A172 (cell line): ENCODE measurements at regions not wholly inside any gene's neighbourhood (a gene's known extent, or its start where the extent isn't known, plus 50 kb on each side); places are given as distances from the start of the nearest gene placed in this dataset.

ENCODE experiments used
- DNase-seq: peaks from one replicate; pipeline ENCODE4 v3.0.0-alpha.2; 2015; ENCODE audit warnings: low spot score

DNA sequence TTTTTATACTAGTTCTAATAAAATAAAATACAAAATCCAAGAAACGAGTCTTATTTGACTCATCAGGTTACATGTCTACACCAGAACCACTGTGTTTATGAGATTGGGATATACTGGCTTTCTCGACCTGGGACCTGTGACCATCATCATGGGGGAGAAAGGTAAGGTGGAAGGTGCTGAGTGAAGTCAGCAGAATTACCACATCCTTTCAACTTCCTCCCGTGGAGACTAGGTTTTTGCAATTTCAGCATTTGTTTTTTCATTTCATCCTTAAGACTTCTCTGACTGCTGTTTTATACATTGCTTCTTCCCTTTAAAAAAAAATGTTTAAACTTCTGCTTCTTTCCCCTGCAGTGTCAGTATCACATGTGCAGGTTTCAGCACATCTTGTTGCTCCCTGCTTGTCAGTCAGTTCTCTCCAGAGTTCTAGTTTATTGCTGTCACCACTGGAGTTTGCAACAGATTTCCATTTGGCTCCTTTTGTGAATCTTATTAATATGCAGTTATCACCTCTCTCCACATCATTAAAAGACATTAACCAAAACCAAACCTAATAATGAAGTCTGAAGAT, 60.4 kb upstream of the HAO2 start:
- DNase-seq = no peak

DNA sequence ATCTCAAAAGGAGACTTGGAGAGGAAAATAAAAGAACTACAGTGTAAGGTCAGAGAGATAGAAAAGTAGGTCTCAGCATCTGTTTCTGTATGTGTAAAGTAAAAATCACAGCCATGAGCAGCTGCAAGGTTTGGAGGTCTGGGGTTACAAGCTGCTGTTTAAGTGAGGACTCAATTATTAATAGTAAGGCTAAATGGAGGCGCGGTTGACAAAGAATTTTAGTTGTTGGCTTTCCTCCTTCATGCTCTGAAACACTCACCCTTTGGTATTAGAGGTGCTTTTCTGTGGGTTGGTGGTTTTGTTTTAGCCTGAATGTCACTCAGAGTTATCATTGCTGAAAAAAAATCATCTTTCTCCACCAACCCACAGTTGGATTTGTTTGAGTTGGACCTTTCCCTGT, 59.8 kb upstream of the HAO2 start:
- DNase-seq = no peak

DNA sequence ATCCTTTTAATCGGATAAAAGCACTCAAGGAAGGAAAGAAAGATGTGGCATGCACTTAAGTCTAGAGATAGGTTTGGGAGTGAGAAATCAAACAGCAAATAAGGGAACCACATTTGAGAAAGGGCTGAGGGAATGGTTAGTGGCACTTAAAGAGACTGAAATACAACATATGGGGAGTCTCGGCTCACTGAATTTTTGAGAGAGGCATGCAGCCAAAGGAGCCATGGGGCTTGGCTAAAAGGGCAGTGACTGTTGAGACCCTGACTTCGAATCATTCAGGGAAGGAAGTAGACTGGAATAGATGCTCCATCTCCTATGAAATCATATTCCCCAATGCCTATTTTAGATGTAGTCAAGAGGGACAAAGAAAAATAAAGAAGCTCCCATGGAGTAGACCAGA, 58.3 kb upstream of the HAO2 start:
- no peak for DNase-seq

DNA sequence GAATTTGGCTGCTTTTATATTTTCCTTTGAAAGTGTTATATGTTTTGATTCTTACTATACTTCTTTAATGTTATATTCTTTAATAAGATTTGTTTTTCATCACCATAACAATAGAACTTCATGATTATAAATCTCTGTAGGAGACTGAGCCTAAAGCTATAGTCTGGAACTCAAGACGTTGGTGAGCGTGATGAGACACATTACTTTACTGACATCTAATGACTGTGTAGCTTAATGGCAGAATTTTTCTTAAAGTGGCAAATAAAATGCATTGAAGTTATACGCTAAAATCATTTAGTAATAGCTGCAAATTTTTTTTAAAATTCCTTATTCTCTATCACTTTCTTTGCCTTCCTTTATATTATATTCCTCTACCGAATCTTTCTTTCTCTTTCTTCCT, 56.1 kb upstream of the HAO2 start:
- DNase-seq = no peak

- DNase-seq = no peak
These were observed 54.4 kb upstream of the HAO2 start for GRCh38 chr1:119314001-119314796.

GRCh38 chr1:119316870-119317416, 51.6 kb upstream of the HAO2 start:
- DNase-seq = no peak

DNA sequence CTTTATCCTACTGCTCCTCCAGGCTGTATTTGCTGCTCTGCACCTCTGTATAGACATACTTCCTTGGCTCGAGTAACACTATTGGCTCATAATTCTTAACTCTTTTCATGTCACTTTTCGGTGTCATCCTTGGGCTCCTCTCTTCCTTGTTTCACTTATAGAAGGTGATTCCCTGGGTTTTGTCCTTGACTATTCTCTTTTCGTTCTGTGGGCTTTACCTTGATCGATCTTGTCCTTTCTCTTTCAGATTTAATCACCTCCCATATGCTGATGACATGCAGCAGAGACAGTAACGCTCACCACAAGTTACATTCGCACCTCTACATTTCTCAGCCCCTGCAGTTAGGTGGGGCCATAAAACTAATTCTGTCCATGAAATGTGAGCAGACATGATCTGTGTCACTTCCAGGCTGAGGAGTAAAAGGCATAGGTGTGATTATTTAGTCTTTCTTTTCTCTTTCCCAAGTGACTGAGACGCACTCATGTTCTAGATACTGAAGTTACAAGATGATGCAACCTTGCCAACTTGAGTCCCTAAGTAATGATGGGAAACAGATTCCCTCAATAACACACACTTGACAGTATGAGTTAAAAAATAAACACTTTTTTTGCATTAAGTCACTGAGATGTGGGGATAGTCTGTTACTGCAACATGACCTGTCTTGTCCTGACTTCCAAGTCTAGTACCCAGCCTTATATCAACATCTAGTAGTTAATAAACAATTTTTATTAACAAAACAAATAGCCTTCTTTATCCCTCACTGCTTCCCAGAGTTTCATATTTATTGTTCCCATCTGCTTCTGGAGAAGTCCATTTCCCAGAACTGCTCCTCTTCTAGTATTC, 49.9 kb upstream of the HAO2 start:
- DNase-seq = no peak
